ENCODE measurements at regions not wholly inside any gene's neighbourhood (a gene's known extent, or its start where the extent isn't known, plus 50 kb on each side); places are given as distances from the start of the nearest gene placed in this dataset.
A peak's percentile ranks its signal among the peaks of the same experiment; 100 is the strongest.

DNA sequence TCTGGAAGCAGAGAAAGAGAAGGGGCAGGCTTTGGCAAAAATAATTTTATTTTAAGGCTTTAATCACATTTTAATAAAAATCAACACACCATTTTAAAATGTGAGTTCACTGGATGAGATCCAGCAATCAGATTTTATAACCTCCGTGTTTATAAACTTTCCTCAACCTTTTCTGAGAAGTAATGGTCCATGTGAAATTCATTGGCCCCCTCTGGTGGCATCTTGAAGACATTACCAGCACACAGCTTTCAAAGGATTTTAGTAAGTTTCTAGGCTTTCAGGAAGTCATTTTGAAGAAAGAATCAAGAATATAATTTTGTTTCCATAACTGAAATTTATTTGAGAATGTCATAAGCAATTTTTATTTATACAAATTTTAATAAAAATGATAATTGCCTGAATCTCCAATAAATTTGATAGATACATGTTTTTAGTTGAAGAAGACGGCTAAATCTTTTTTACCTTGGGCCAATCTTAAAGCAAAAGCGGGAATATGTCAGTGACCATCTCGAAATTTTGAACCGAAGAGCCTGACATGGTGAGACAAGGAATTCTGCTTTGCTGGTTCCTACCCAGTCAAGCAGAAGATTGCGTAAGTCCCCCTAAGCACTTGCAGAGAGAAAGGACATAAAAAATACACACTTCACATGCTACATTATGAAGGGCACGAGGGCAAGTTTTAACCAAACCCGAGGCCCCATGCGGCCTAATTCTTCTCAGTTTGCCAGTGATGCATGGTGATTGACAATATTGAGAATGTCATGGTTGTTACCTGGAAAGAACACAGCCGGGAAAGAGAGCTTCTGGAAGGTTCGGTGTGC lies 128.4 kb upstream of the CBLN2 start:
- Histone ChIP-seq H3K9me3 (no peaks in the 10 kb centered on the region), H3K27ac (no peak overlapping the region), H3K27me3 (replicated peaks; ENCODE audit: insufficient read depth) (no peaks in the 10 kb centered on the region), H3K4me3 (no peak overlapping the region), H3K4me1 (ENCODE audit: control insufficient read depth in 1 of 2, low read depth in 2 of 2) (no peaks in the 10 kb centered on the region), H3K36me3 (no peaks in the 10 kb centered on the region)
- TF ChIP-seq, protein P1, sequence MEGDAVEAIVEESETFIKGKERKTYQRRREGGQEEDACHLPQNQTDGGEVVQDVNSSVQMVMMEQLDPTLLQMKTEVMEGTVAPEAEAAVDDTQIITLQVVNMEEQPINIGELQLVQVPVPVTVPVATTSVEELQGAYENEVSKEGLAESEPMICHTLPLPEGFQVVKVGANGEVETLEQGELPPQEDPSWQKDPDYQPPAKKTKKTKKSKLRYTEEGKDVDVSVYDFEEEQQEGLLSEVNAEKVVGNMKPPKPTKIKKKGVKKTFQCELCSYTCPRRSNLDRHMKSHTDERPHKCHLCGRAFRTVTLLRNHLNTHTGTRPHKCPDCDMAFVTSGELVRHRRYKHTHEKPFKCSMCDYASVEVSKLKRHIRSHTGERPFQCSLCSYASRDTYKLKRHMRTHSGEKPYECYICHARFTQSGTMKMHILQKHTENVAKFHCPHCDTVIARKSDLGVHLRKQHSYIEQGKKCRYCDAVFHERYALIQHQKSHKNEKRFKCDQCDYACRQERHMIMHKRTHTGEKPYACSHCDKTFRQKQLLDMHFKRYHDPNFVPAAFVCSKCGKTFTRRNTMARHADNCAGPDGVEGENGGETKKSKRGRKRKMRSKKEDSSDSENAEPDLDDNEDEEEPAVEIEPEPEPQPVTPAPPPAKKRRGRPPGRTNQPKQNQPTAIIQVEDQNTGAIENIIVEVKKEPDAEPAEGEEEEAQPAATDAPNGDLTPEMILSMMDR (IDR thresholded peaks at IDR 0.05): peak; percentile 10
- ATAC-seq (ENCODE audit: insufficient number of reproducible peaks, low FRiP score, low read depth) (no peak), DNase-seq (ENCODE audit: low spot score) (no peak)

DNA sequence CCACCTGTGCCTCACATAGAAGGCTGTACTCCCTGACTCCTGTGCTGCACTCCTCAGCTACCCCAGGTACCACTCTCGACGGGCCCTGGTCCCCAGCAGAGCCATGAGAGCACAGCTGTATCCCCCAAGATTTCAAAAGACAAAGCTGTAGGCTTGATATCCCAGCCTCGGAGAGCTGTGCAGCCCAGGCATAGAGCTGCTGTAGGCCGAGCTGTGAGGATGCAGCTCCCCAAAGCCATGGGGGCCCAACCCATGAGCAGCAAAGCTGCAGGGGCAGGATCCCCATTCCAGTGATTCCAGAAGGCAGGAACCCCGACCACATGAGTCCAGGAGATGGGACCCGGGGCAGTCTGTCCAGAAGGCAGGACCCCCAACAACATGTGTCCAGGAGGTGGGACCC lies 123.8 kb upstream of the CBLN2 start:
- TF ChIP-seq, protein P1 (IDR thresholded peaks at IDR 0.05): no peak
- ATAC-seq (ENCODE audit: insufficient number of reproducible peaks, low FRiP score, low read depth) (no peak), DNase-seq (ENCODE audit: low spot score) (no peak)
- Histone ChIP-seq H3K27ac (no peak overlapping the region), H3K27me3 (replicated peaks; ENCODE audit: insufficient read depth) (no peaks in the 10 kb centered on the region), H3K36me3 (no peaks in the 10 kb centered on the region), H3K4me3 (no peak overlapping the region), H3K4me1 (ENCODE audit: control insufficient read depth in 1 of 2, low read depth in 2 of 2) (no peaks in the 10 kb centered on the region), H3K9me3 (no peaks in the 10 kb centered on the region)

DNA sequence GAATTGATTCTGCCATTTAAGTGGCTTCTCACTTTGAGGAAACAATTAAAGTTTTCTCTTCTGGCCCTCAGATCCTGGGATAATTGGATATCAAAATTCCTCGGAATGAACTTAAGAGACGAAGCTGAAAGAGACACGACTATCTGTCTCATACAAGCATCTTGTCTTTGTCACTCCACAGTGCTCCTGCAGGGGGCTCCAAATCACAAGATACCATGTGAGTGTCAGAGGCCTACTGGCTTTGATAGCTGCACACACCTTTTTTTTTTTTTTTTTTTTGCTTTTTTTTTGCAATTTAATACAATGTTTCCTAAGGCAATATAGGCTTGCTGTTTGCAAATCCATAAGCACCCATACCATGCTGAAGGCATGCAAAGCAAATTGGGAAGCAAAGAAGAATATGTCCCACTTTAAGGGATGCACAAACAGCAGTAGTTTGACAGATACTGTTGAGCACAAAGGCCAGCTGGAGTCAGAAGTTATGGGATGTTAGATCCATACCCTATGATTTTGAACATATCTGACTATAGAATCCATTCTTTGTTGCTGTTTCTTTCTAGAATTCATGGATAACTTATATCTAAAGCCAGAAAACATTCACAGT lies 109.0 kb upstream of the CBLN2 start:
- no peaks in the 10 kb centered on the region for H3K9me3 ChIP-seq
- no peaks in the 10 kb centered on the region for H3K27me3 ChIP-seq (replicated peaks; ENCODE audit: insufficient read depth)
- no peaks in the 10 kb centered on the region for H3K36me3 ChIP-seq
- H3K27ac ChIP-seq: no peak overlapping the region
- TF ChIP-seq, protein P1 (IDR thresholded peaks at IDR 0.05): no peak
- H3K4me3 ChIP-seq: no peak overlapping the region
- no peaks in the 10 kb centered on the region for H3K4me1 ChIP-seq (ENCODE audit: control insufficient read depth in 1 of 2, low read depth in 2 of 2)
- DNase-seq (ENCODE audit: low spot score): no peak
- ATAC-seq (ENCODE audit: insufficient number of reproducible peaks, low FRiP score, low read depth): no peak

DNA sequence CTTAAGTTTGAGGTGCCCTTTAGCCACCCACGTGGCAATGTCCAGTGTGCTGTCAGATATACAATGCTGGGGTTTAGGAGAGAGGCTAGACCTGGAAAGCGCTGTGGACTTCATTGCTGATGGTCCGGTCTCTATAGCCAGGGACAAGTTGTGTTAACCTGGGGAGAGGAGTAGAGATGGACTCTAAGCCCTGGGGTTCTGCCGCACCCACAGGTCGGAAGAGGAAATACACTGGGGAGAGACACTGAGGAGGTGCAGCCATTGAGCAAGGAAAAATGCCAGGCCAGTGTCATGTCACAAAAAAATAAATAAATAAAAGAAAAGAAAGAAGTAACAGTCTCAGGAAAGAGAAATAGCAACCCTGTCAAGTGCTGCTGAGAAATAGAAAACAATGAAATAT lies 106.9 kb upstream of the CBLN2 start:
- Histone ChIP-seq H3K27me3 (replicated peaks; ENCODE audit: insufficient read depth) (no peaks in the 10 kb centered on the region), H3K27ac (no peak overlapping the region), H3K4me3 (no peak overlapping the region), H3K9me3 (no peaks in the 10 kb centered on the region), H3K36me3 (no peaks in the 10 kb centered on the region), H3K4me1 (ENCODE audit: control insufficient read depth in 1 of 2, low read depth in 2 of 2) (no peaks in the 10 kb centered on the region)
- TF ChIP-seq, protein P1 (IDR thresholded peaks at IDR 0.05): no peak
- ATAC-seq (ENCODE audit: insufficient number of reproducible peaks, low FRiP score, low read depth) (no peak), DNase-seq (ENCODE audit: low spot score) (no peak)

DNA sequence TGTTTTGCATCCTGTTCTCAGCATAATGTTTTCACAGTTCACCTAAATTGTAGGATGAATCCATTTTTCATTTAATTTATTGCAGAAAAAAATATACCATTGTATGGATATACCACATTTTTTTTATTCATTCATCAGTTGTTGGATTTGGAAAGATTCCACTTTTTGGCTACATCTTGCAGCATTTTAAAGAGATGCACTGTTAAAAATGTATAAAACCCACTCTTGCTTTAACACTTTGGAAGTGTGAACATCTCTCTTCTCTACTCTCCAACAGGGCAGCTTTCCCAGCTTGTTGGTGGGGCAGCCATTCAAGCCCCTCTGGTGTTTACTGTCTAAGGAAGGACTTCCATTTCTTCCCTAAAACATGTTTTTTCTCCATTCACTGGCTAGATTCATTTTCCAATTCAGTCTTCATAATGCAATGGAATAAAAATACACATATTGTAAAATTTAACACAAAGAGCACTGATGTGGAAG lies 104.4 kb upstream of the CBLN2 start:
- ATAC-seq (ENCODE audit: insufficient number of reproducible peaks, low FRiP score, low read depth) (no peak), DNase-seq (ENCODE audit: low spot score) (no peak)
- TF ChIP-seq, protein P1 (IDR thresholded peaks at IDR 0.05): no peak
- Histone ChIP-seq H3K4me3 (no peak overlapping the region), H3K36me3 (no peaks in the 10 kb centered on the region), H3K9me3 (no peaks in the 10 kb centered on the region), H3K27ac (no peak overlapping the region), H3K4me1 (ENCODE audit: control insufficient read depth in 1 of 2, low read depth in 2 of 2) (no peaks in the 10 kb centered on the region), H3K27me3 (replicated peaks; ENCODE audit: insufficient read depth) (no peaks in the 10 kb centered on the region)

Measured in thoracic aorta (tissue), 2 donors.